ENCODE measurements at regions not wholly inside any gene's neighbourhood (a gene's known extent, or its start where the extent isn't known, plus 50 kb on each side); places are given as distances from the start of the nearest gene placed in this dataset.

GRCh38 chr7:28263622-28264271 lies 83.2 kb upstream of the JAZF1 start:
- H3K27ac ChIP-seq (ENCODE audit: extremely low read depth, low read depth, low read length) = no peak overlapping the region
- H4K20me1 ChIP-seq (replicated peaks; ENCODE audit: control insufficient read depth, insufficient read depth, low read length) = no peaks in the 10 kb centered on the region
- intact Hi-C loops (cut with micrococcal nuclease) = no loop called here
- H3K79me2 ChIP-seq (ENCODE audit: control insufficient read depth, insufficient read depth, low read length) = no peaks in the 10 kb centered on the region
- DNase-seq (ENCODE audit: extremely low read depth in 1 of 4, low spot score in 3 of 4) (no peak), FAIRE-seq (no peak), ATAC-seq (no peak)
- in situ Hi-C loops (cut with MboI) = no loop called here
- no peak overlapping the region for H3K9ac ChIP-seq (ENCODE audit: insufficient read depth in 1 of 2, low read depth in 2 of 2, low read length in 2 of 2)
- no peak overlapping the region for H3K4me2 ChIP-seq (ENCODE audit: insufficient read depth, low read length)
- H3K27me3 ChIP-seq (ENCODE audit: control insufficient read depth in 2 of 2, insufficient read depth in 2 of 2, low read length in 2 of 2) = no peaks in the 10 kb centered on the region
- WGBS (ENCODE audit: insufficient coverage, low coverage, missing lambda C conversion rate) = 0% methylated on average over 9 of the region's 9 CpGs
- H3K9me3 ChIP-seq (replicated peaks; ENCODE audit: control insufficient read depth, insufficient read depth, low read depth, low read length) = no peaks in the 10 kb centered on the region
- BruUV-seq (replicated peaks) = no TSS peak
- H3K4me1 ChIP-seq (replicated peaks in 1 of 2; ENCODE audit: control insufficient read depth in 2 of 2, insufficient read depth in 2 of 2, low read length in 2 of 2) = no peaks in the 10 kb centered on the region
- ChIA-PET POLR2A (no interaction called here), CTCF (ENCODE audit: low intra/inter-chr PET ratio) (no interaction called here)
- TF ChIP-seq, protein P1, sequence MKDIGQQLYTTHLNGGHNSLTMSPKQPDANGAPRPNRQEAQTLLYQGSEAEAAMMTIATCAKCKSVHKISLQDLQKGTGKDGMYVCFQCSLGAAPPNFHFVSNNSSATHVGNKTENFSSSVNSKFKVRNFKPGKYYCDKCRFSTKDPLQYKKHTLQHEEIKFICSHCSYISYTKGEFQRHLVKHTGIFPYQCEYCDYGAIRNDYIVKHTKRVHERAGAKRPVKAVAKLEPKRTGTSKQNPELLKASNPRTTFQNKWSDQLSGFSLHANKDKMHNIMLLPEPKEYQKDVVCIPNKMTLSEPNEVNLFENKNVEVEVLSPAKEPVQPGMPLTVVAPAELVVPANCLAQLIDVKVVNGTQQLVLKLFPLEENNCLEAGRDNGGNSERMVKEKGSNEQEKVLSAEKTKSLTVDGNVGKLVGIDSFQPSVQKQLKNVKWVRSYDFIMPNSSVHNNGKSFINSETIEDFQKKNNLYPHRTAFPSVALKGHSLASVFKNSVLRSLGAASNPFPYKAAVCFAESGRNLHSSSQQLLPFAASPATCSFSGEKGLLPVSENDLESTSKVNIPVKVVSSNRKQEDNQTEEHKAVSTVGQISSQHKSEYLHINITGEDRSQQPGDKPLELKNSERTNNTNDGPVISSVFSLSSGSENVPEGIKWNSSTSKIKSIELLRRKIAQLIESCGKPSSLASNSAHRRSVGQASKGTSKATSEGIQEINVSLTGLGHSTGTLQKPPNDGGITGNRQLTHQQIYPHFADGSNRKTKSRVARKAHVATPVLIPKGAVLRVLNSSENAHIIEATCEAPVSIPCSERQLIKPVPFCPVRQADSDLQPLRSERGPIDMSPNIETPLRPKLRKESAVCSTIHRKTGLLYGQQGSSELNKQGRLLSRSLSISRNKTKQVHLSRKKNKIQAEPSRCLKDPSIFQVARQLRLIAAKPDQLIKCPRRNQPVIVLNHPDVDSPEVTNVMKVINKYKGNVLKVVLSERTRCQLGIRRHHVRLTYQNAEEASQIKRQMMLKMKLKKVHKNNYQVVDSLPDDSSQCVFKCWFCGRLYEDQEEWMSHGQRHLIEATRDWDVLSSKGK (CRISPR knock-in tag; IDR thresholded peaks at IDR 0.05) = no peak
- TF ChIP-seq, protein P2, sequence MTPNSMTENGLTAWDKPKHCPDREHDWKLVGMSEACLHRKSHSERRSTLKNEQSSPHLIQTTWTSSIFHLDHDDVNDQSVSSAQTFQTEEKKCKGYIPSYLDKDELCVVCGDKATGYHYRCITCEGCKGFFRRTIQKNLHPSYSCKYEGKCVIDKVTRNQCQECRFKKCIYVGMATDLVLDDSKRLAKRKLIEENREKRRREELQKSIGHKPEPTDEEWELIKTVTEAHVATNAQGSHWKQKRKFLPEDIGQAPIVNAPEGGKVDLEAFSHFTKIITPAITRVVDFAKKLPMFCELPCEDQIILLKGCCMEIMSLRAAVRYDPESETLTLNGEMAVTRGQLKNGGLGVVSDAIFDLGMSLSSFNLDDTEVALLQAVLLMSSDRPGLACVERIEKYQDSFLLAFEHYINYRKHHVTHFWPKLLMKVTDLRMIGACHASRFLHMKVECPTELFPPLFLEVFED (CRISPR knock-in tag; conservative IDR thresholded peaks at IDR 0.05) = no peak
- TF ChIP-seq SIN3A (IDR thresholded peaks at IDR 0.05; ENCODE audit: borderline replicate concordance in 2 of 2, control insufficient read depth in 1 of 2, low read depth in 2 of 2, low read length in 2 of 2) (no peak), HNRNPUL1 (IDR thresholded peaks at IDR 0.05; ENCODE audit: low read length) (no peak), E2F5 (CRISPR knock-in tag; IDR thresholded peaks at IDR 0.05) (no peak)
- H3K4me3 ChIP-seq = no peak overlapping the region
- H2AFZ ChIP-seq (ENCODE audit: low read depth, low read length) = no peak overlapping the region
- no peaks in the 10 kb centered on the region for H3K36me3 ChIP-seq (ENCODE audit: control insufficient read depth, insufficient read depth, low read length)
- no peaks in the 10 kb centered on the region for H3K9me1 ChIP-seq (ENCODE audit: control insufficient read depth, insufficient read depth, low read length)
